SU-DHL-6 (cell line): ENCODE measurements at regions not wholly inside any gene's neighbourhood (a gene's known extent, or its start where the extent isn't known, plus 50 kb on each side); places are given as distances from the start of the nearest gene placed in this dataset.

Source experiments
- EZH2phosphoT487 ChIP-seq: fragments of 200-600 bp; sonication (generic), shearing (Covaris generic); conservative IDR thresholded peaks from 2 replicates; pipeline ENCODE4 v1.6.1; 2018; ENCODE audit warnings: mild to moderate bottlenecking, antibody characterized with exemption, low read length, moderate library complexity, mixed read lengths
- TF ChIP-seq, protein P1 (sequence below): fragments of 200-600 bp; sonication (generic); IDR thresholded peaks from one replicate; pipeline ENCODE4 v1.5.1; 2017; ENCODE audit warnings: antibody characterized with exemption, mild to moderate bottlenecking, low read length, moderate library complexity; ENCODE audit not compliant: insufficient read depth, poor library complexity, severe bottlenecking

DNA sequence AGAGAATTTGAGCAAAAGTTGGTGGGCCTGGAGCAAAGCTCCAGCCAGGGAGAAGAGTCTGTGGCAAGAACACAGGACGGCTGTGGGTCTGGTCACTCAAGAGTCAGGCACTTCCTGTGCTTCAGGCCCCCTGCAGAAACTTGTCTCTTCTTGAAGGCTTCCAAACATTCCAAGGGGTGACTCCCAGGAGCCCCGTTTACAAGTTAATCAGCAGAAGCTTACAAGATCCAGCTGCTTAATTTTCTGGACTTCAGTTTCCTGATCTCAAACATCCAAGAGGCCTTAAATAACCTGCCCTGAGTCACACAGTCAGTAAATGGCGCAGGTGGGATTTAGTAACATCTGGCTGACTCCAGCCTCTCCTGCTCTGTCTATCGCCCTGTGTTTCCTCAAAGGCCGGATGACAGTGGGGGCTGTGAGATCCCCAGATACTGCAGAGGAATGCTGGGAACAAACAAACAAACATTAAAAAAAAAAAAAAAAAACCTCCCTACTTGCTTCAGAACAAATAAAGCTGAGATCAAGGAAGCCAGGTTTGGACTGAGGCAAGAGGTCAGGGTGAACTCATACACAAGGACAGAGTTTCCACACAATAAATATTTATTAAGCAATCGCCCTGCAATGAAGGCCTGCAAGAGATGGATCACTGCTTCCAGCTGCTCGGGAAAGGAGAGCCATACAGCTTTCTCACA, 175.4 kb upstream of the RFC3 start:
- TF ChIP-seq, protein P1, sequence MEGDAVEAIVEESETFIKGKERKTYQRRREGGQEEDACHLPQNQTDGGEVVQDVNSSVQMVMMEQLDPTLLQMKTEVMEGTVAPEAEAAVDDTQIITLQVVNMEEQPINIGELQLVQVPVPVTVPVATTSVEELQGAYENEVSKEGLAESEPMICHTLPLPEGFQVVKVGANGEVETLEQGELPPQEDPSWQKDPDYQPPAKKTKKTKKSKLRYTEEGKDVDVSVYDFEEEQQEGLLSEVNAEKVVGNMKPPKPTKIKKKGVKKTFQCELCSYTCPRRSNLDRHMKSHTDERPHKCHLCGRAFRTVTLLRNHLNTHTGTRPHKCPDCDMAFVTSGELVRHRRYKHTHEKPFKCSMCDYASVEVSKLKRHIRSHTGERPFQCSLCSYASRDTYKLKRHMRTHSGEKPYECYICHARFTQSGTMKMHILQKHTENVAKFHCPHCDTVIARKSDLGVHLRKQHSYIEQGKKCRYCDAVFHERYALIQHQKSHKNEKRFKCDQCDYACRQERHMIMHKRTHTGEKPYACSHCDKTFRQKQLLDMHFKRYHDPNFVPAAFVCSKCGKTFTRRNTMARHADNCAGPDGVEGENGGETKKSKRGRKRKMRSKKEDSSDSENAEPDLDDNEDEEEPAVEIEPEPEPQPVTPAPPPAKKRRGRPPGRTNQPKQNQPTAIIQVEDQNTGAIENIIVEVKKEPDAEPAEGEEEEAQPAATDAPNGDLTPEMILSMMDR, result no peak
- TF ChIP-seq EZH2phosphoT487, result no peak
